ENCODE measurements at regions not wholly inside any gene's neighbourhood (a gene's known extent, or its start where the extent isn't known, plus 50 kb on each side); places are given as distances from the start of the nearest gene placed in this dataset.

GRCh38 chr2:153386481-153386897 lies 92.1 kb downstream of the RPRM start:
- TF ChIP-seq CTCF (IDR thresholded peaks at IDR 0.05) (no peak), EZH2 (IDR thresholded peaks at IDR 0.05; ENCODE audit: borderline replicate concordance, insufficient read depth, low read depth, low read length, poor library complexity, severe bottlenecking) (no peak)
